ENCODE measurements at regions not wholly inside any gene's neighbourhood (a gene's known extent, or its start where the extent isn't known, plus 50 kb on each side); places are given as distances from the start of the nearest gene placed in this dataset.

DNA sequence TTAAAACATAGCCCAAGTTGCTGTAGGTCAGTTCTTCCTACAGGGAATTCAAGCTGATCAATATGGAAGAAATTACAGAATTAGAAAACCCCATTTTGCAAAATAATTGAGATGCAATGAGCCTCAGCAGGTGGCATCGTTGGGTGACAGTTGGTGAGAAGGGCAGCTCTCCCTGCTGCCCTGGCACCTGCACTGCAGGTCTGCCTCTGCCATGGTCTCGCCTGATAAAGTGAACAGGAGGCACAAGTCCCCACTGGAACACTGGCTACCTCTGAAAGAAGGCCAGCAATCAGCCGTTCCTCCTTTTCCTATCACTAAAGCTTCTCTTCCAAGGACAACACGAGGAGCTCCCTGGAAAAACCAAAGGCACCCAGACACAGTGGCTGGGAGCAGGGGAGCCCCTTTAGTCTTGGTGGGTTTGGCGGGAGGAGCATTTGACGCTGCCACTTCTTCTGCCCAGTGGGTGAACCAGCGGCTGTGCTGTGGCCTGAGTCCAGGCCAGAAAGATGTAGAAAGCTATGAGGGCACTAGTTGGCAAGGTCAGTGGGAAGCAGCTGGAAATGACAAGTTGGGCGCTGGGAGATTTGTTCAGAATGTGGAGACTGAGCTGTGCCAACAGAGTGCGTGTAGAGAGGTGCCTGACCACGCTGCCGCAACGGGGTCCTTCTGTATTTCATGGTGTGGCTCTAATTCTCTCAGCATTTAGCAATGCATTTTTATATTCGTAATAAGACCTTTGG lies 93.1 kb downstream of the RIPK4 start:
- intact Hi-C loops (cut with DNase I): no loop called here
- H3K27ac ChIP-seq (ENCODE audit: low read depth in 1 of 2, low read length in 2 of 2): no peak overlapping the region
- 9 to 23% methylated on average over 13 of the region's 13 CpGs for WGBS, 2 donors
- no peaks in the 10 kb centered on the region for H3K36me3 ChIP-seq (ENCODE audit: control insufficient read depth in 1 of 2, insufficient read depth in 2 of 2, low read length in 1 of 2)
- H3K9me3 ChIP-seq (ENCODE audit: control insufficient read depth, low read length): no peaks in the 10 kb centered on the region
- H3K4me3 ChIP-seq (ENCODE audit: low read length in 2 of 2): no peak overlapping the region
- no peaks in the 10 kb centered on the region for H3K27me3 ChIP-seq (ENCODE audit: control insufficient read depth in 1 of 2, insufficient read depth in 2 of 2, low read length in 1 of 2)
- no peaks in the 10 kb centered on the region for H3K4me1 ChIP-seq (ENCODE audit: control insufficient read depth in 1 of 2, insufficient read depth in 2 of 2, low read length in 2 of 2)
- DNase-seq (peak in 1 of 2 donors; percentile 47), ATAC-seq (ENCODE audit: low FRiP score) (no peak)

GRCh38 chr21:41673071-41673470 lies 93.8 kb downstream of the RIPK4 start:
- Histone ChIP-seq H3K4me3 (ENCODE audit: low read length in 2 of 2) (no peak overlapping the region), H3K9me3 (ENCODE audit: control insufficient read depth, low read length) (no peaks in the 10 kb centered on the region), H3K36me3 (ENCODE audit: control insufficient read depth in 1 of 2, insufficient read depth in 2 of 2, low read length in 1 of 2) (no peaks in the 10 kb centered on the region), H3K4me1 (ENCODE audit: control insufficient read depth in 1 of 2, insufficient read depth in 2 of 2, low read length in 2 of 2) (no peaks in the 10 kb centered on the region), H3K27ac (ENCODE audit: low read depth in 1 of 2, low read length in 2 of 2) (no peak overlapping the region), H3K27me3 (ENCODE audit: control insufficient read depth in 1 of 2, insufficient read depth in 2 of 2, low read length in 1 of 2) (no peaks in the 10 kb centered on the region)
- intact Hi-C loops (cut with DNase I): no loop called here
- 90 to 95% methylated on average over 18 of the region's 18 CpGs for WGBS, 2 donors
- DNase-seq (no peak), ATAC-seq (ENCODE audit: low FRiP score) (no peak)

- 88 to 89% methylated on average over 1 of the region's 1 CpG for WGBS, 2 donors
- H3K4me3 ChIP-seq (ENCODE audit: low read length in 2 of 2): no peak overlapping the region
- DNase-seq (no peak), ATAC-seq (ENCODE audit: low FRiP score) (no peak)
- H3K36me3 ChIP-seq (ENCODE audit: control insufficient read depth in 1 of 2, insufficient read depth in 2 of 2, low read length in 1 of 2): no peaks in the 10 kb centered on the region
- H3K27ac ChIP-seq (ENCODE audit: low read depth in 1 of 2, low read length in 2 of 2): no peak overlapping the region
- H3K9me3 ChIP-seq (ENCODE audit: control insufficient read depth, low read length): no peaks in the 10 kb centered on the region
- H3K4me1 ChIP-seq (ENCODE audit: control insufficient read depth in 1 of 2, insufficient read depth in 2 of 2, low read length in 2 of 2): no peaks in the 10 kb centered on the region
- no peaks in the 10 kb centered on the region for H3K27me3 ChIP-seq (ENCODE audit: control insufficient read depth in 1 of 2, insufficient read depth in 2 of 2, low read length in 1 of 2)
- intact Hi-C loops (cut with DNase I): no loop called here
These were observed 94.3 kb downstream of the RIPK4 start for GRCh38 chr21:41672543-41672915.

DNA sequence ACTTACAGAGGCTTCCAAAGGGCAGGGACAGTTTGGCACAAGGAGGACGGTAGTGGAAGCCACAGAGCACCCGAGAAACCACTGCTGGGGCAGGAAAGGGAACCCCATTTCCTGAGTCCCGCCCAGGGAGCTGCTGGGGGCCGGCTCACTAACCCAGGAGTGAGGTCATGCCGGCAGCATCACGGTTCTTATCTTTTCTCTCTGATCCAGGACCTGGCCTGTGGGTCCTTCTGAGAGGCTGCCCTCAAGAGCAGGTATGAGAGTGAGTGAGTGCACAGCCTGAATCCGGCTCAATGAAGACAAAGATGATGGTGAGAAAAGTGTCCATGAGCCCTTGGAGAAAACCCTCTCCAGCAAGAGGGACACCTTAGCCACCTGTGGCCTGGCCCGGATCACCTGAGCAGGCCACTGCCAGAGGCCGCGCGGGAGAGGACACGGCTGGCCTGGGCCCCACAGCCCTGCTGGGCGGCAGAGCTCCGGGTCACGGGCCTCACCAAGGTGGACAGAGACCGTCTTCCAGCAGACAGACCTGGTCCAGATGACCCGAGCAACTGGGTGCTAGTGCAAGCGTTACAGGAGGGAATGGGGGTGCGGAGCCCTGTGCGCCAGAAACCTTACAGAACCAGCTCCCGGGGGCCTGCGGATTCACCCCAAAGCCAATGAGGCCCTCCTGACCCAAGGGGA lies 94.9 kb downstream of the RIPK4 start:
- no peak overlapping the region for H3K27ac ChIP-seq (ENCODE audit: low read depth in 1 of 2, low read length in 2 of 2)
- intact Hi-C loops (cut with DNase I): no loop called here
- H3K36me3 ChIP-seq (ENCODE audit: control insufficient read depth in 1 of 2, insufficient read depth in 2 of 2, low read length in 1 of 2): no peaks in the 10 kb centered on the region
- ATAC-seq (ENCODE audit: low FRiP score) (no peak), DNase-seq (no peak)
- no peaks in the 10 kb centered on the region for H3K9me3 ChIP-seq (ENCODE audit: control insufficient read depth, low read length)
- 85 to 92% methylated on average over 21 to 22 of the region's 22 CpGs for WGBS, 2 donors
- no peak overlapping the region for H3K4me3 ChIP-seq (ENCODE audit: low read length in 2 of 2)
- no peaks in the 10 kb centered on the region for H3K27me3 ChIP-seq (ENCODE audit: control insufficient read depth in 1 of 2, insufficient read depth in 2 of 2, low read length in 1 of 2)
- no peaks in the 10 kb centered on the region for H3K4me1 ChIP-seq (ENCODE audit: control insufficient read depth in 1 of 2, insufficient read depth in 2 of 2, low read length in 2 of 2)

DNA sequence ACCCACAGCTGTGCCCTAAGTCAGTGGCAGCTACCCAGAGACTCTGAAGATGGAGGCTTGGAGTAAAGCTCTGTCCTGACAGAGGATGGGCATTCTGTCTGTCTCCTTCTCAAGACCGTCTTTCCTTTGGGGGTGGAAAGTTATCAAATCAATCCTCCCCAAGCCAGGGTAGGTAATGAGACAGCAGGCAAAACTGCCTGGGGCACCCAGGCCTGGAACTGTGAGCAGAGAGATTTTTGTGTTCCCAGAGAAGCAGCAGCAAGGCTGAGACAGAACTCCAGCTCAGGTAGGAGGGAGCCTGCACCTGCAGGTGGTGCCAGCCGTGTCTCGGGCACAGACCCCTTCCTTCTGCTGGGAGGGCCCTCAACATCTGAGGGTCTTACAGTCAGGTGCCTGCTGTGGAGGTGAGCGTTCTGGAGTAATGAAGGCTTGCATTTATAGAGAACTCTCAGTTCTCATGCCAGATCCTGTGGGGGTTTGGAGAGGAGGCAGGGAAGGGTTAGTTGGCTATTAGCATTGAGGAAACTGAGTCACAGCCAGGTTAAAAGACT lies 95.6 kb downstream of the RIPK4 start:
- 96 to 97% methylated on average over 4 of the region's 4 CpGs for WGBS, 2 donors

DNA sequence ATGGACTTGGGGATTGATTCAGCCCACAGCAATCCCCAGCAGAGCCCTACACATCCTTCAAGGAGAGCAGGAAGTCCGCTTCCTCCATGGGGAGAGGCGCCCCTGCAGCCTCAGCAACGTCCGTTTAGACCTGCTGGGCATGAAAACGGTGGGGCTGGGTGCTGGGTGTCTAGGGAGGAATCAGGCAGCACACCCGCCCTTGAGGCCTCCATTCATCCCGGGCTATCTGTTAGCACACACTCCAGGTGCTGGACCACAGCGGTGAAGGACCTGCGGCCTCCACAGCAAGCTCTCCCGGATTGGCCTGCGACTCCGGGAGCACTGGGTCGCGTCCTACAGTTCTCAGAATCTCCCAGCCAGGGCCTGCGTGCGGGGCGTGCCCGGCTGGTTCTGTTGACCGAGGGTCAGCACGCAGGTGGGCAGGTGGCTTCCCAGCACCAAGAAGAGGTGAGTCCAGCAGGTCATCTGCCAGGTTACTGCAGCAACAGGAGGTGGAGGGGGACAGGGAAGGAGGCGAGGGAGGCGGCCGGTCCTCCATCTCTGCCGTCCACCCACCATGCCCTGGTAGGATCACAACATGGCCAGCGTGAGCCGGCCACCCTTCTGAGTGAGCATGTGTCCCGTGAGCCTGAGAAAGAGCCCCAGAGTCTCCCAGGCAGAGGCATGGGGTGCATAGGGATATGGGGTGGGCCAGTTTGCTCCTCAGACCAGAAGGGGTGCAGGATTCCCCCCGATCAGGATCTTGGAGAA lies 96.6 kb downstream of the RIPK4 start:
- H3K36me3 ChIP-seq (ENCODE audit: control insufficient read depth in 1 of 2, insufficient read depth in 2 of 2, low read length in 1 of 2): no peaks in the 10 kb centered on the region
- 97 to 98% methylated on average over 28 of the region's 28 CpGs for WGBS, 2 donors
- H3K4me3 ChIP-seq (ENCODE audit: low read length in 2 of 2): no peak overlapping the region
- no peak for DNase-seq
- H3K4me1 ChIP-seq (ENCODE audit: control insufficient read depth in 1 of 2, insufficient read depth in 2 of 2, low read length in 2 of 2): no peaks in the 10 kb centered on the region
- no peaks in the 10 kb centered on the region for H3K9me3 ChIP-seq (ENCODE audit: control insufficient read depth, low read length)
- H3K27ac ChIP-seq (ENCODE audit: low read depth in 1 of 2, low read length in 2 of 2): no peak overlapping the region
- intact Hi-C loops (cut with DNase I): no loop called here
- H3K27me3 ChIP-seq (ENCODE audit: control insufficient read depth in 1 of 2, insufficient read depth in 2 of 2, low read length in 1 of 2): no peaks in the 10 kb centered on the region
- no peak for ATAC-seq (ENCODE audit: low FRiP score)

More for the DNA sequence above, 95.6 kb downstream of the RIPK4 start:
- H3K9me3 ChIP-seq (ENCODE audit: control insufficient read depth, low read length): no peaks in the 10 kb centered on the region
- no peak for ATAC-seq (ENCODE audit: low FRiP score)
- no peak overlapping the region for H3K4me3 ChIP-seq (ENCODE audit: low read length in 2 of 2)
- no peaks in the 10 kb centered on the region for H3K27me3 ChIP-seq (ENCODE audit: control insufficient read depth in 1 of 2, insufficient read depth in 2 of 2, low read length in 1 of 2)
- no peak for DNase-seq
- H3K4me1 ChIP-seq (ENCODE audit: control insufficient read depth in 1 of 2, insufficient read depth in 2 of 2, low read length in 2 of 2): no peaks in the 10 kb centered on the region
- intact Hi-C loops (cut with DNase I): no loop called here
- no peak overlapping the region for H3K27ac ChIP-seq (ENCODE audit: low read depth in 1 of 2, low read length in 2 of 2)
- no peaks in the 10 kb centered on the region for H3K36me3 ChIP-seq (ENCODE audit: control insufficient read depth in 1 of 2, insufficient read depth in 2 of 2, low read length in 1 of 2)

GRCh38 chr21:41669533-41669830 lies 97.4 kb downstream of the RIPK4 start:
- Histone ChIP-seq H3K36me3 (ENCODE audit: control insufficient read depth in 1 of 2, insufficient read depth in 2 of 2, low read length in 1 of 2) (no peaks in the 10 kb centered on the region), H3K9me3 (ENCODE audit: control insufficient read depth, low read length) (no peaks in the 10 kb centered on the region), H3K4me1 (ENCODE audit: control insufficient read depth in 1 of 2, insufficient read depth in 2 of 2, low read length in 2 of 2) (no peaks in the 10 kb centered on the region), H3K27ac (ENCODE audit: low read depth in 1 of 2, low read length in 2 of 2) (no peak overlapping the region), H3K27me3 (ENCODE audit: control insufficient read depth in 1 of 2, insufficient read depth in 2 of 2, low read length in 1 of 2) (no peaks in the 10 kb centered on the region), H3K4me3 (ENCODE audit: low read length in 2 of 2) (no peak overlapping the region)
- ATAC-seq (ENCODE audit: low FRiP score): no peak
- WGBS, 2 donors: 93% methylated on average over 4 of the region's 4 CpGs
- intact Hi-C loops (cut with DNase I): no loop called here
- no peak for DNase-seq

DNA sequence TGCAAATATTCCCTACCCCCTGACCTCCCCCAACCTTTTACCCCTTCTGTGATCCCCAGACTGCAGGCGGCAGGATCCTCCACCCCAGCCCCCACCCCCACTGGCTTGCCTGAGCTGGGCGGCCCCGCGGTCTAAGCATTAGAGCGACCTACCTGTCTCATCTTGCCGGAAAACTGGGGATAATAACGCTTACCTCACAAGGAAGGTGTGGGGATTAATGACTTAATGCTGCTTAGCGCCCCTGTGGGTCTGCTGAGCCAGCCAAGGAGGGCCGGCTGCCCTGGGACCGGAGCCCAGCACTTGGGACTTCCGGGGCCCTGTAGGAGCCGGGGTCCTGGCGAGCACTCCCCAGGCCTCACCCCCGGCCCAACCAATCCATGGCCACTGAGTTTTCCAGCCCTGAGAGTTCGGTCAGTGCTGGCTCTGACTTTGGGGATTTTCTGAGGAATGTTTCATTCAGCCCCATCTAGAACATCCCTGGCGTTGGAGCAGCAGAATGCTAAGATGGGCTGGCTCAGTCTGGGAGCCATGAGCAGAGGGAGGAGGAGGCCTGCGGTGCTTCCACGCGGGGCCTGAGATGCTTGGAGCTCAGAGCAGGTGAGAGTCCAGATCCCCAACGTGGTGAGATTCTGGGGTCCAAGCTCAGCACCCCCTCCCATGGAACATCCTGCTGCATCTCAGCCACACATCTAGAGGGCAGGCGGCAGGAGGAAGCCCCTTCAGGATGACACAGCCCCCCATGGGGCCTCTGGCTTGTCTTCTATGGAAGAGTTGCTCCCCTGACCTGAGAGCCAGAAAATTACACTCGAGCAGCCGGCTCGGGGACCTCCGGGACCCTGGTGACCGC lies 97.9 kb downstream of the RIPK4 start:
- DNase-seq: peak in 1 of 2 donors; percentile 26
- Histone ChIP-seq H3K36me3 (ENCODE audit: control insufficient read depth in 1 of 2, insufficient read depth in 2 of 2, low read length in 1 of 2) (no peaks in the 10 kb centered on the region), H3K4me3 (ENCODE audit: low read length in 2 of 2) (no peak overlapping the region), H3K27ac (ENCODE audit: low read depth in 1 of 2, low read length in 2 of 2) (no peak overlapping the region), H3K9me3 (ENCODE audit: control insufficient read depth, low read length) (no peaks in the 10 kb centered on the region), H3K4me1 (ENCODE audit: control insufficient read depth in 1 of 2, insufficient read depth in 2 of 2, low read length in 2 of 2) (no peaks in the 10 kb centered on the region), H3K27me3 (ENCODE audit: control insufficient read depth in 1 of 2, insufficient read depth in 2 of 2, low read length in 1 of 2) (no peaks in the 10 kb centered on the region)
- no peak for ATAC-seq (ENCODE audit: low FRiP score)
- intact Hi-C loops (cut with DNase I): no loop called here
- WGBS, 2 donors: 83 to 89% methylated on average over 26 of the region's 26 CpGs
